OCI-LY7 (cell line): ENCODE measurements at regions not wholly inside any gene's neighbourhood (a gene's known extent, or its start where the extent isn't known, plus 50 kb on each side); places are given as distances from the start of the nearest gene placed in this dataset.

ENCODE experiments used
- BruUV-seq: library from RNA; stranded (reverse); fragments of 400-500 nt; replicated peaks from 2 replicates; lab custom pipeline; 2021; lab: Mats Ljungman, UMichigan
- CTCF ChIA-PET: fragments of 300-600 bp; sonication (Branson Sonifier 250); formaldehyde crosslinking; loops from one replicate; lab custom pipeline; 2022; ENCODE audit warnings: antibody characterized with exemption; ENCODE audit not compliant: unreplicated experiment; lab: Charles Lee
- POLR2A ChIA-PET: fragments of 300-600 bp; sonication (Branson Sonifier 250); formaldehyde crosslinking; loops from one replicate; lab custom pipeline; 2022; ENCODE audit warnings: antibody characterized with exemption; lab: Charles Lee
- DNase-seq: peaks from one replicate; pipeline ENCODE4 v3.0.0-alpha.2; 2015; ENCODE audit warnings: low spot score
- H2AFZ ChIP-seq: fragments of 200-600 bp; sonication (generic), shearing (Covaris generic); 2 replicates; pipeline ENCODE4 v1.6.1; 2014; ENCODE audit warnings: mild to moderate bottlenecking, antibody characterized with exemption, low read length, moderate library complexity
- H3K27ac ChIP-seq: fragments of 200-600 bp; sonication (generic); 2 replicates; pipeline ENCODE4 v1.5.1; 2014; ENCODE audit warnings: mixed run types, low read depth, mild to moderate bottlenecking, moderate library complexity, low read length, inconsistent platforms; ENCODE audit not compliant: poor library complexity, severe bottlenecking
- H3K36me3 ChIP-seq: fragments of 200-600 bp; sonication (generic); 2 replicates; pipeline ENCODE4 v1.6.1; 2014; ENCODE audit warnings: mild to moderate bottlenecking, antibody characterized with exemption, low read length, moderate library complexity, mixed read lengths; ENCODE audit not compliant: insufficient read depth
- H3K4me1 ChIP-seq: fragments of 200-600 bp; sonication (generic); 2 replicates; pipeline ENCODE4 v1.5.1; 2014; ENCODE audit warnings: mild to moderate bottlenecking, low read length; ENCODE audit not compliant: insufficient read depth, poor library complexity, severe bottlenecking
- H3K4me2 ChIP-seq: fragments of 200-600 bp; sonication (generic); 2 replicates; pipeline ENCODE4 v1.6.1; 2014; ENCODE audit warnings: mild to moderate bottlenecking, low read length
- H3K4me3 ChIP-seq: fragments of 200-600 bp; sonication (generic); 2 replicates; pipeline ENCODE4 v1.5.1; 2014; ENCODE audit warnings: mild to moderate bottlenecking, low read depth, low read length; ENCODE audit not compliant: poor library complexity, severe bottlenecking
- H3K79me2 ChIP-seq: fragments of 200-600 bp; sonication (generic); 2 replicates; pipeline ENCODE4 v1.6.1; 2016; ENCODE audit warnings: low read depth, mild to moderate bottlenecking, low read length, moderate library complexity, mixed read lengths; ENCODE audit not compliant: insufficient read depth
- H3K9me2 ChIP-seq: fragments of 200-600 bp; sonication (generic); 2 replicates; pipeline ENCODE4 v1.6.1; 2016; ENCODE audit warnings: mild to moderate bottlenecking, low read length, mixed read lengths; ENCODE audit not compliant: insufficient read depth
- H3K9me3 ChIP-seq: fragments of 200-600 bp; sonication (generic); 2 replicates; pipeline ENCODE4 v1.6.1; 2014; ENCODE audit warnings: mild to moderate bottlenecking, mixed run types, low read length, mixed read lengths
- H4K20me1 ChIP-seq: fragments of 200-600 bp; sonication (generic); 2 replicates; pipeline ENCODE4 v1.6.1; 2014; ENCODE audit warnings: mild to moderate bottlenecking, antibody characterized with exemption, low read length, moderate library complexity, mixed read lengths; ENCODE audit not compliant: insufficient read depth
- CTCF ChIP-seq: fragments of 200-600 bp; sonication (generic); conservative IDR thresholded peaks from 2 replicates; pipeline ENCODE4 v1.5.1; 2014; ENCODE audit warnings: mild to moderate bottlenecking, antibody characterized with exemption, low read length, moderate library complexity, mixed read lengths
- EZH2phosphoT487 ChIP-seq: fragments of 200-600 bp; sonication (generic); IDR thresholded peaks from 2 replicates; pipeline ENCODE4 v1.6.1; 2018; ENCODE audit warnings: low read depth, borderline replicate concordance, mild to moderate bottlenecking, mixed run types, antibody characterized with exemption, low read length, moderate library complexity, mixed read lengths
- intact Hi-C: fragments of 100-400 bp; cut with micrococcal nuclease; formaldehyde crosslinking; loops from one replicate; pipeline ENCODE4 v1.10.0; 2022; ENCODE audit not compliant: unreplicated experiment

- BruUV-seq: no TSS peak
- no peak for TF ChIP-seq CTCF
- TF ChIP-seq EZH2phosphoT487: no peak
- Histone ChIP-seq H4K20me1 (no peaks in the 10 kb centered on the region), H3K9me2 (no peaks in the 10 kb centered on the region), H3K79me2 (no peaks in the 10 kb centered on the region), H3K9me3 (no peaks in the 10 kb centered on the region), H2AFZ (no peak overlapping the region), H3K27ac (no peak overlapping the region), H3K4me1 (no peaks in the 10 kb centered on the region), H3K4me3 (no peak overlapping the region), H3K4me2 (no peak overlapping the region), H3K36me3 (no peaks in the 10 kb centered on the region)
- intact Hi-C loops: no loop called here
- DNase-seq: no peak
- CTCF ChIA-PET: no interaction called here
- POLR2A ChIA-PET: no interaction called here
Measured at GRCh38 chr14:42187846-42188245, 581.2 kb downstream of the LRFN5 start.

- no peak overlapping the region for H2AFZ ChIP-seq
- no peak for DNase-seq
- H3K27ac ChIP-seq: no peak overlapping the region
- intact Hi-C loops: no loop called here
- H4K20me1 ChIP-seq: no peaks in the 10 kb centered on the region
- H3K9me3 ChIP-seq: no peaks in the 10 kb centered on the region
- CTCF ChIA-PET: no interaction called here
- no TSS peak for BruUV-seq
- no peak for TF ChIP-seq CTCF
- TF ChIP-seq EZH2phosphoT487: no peak
- H3K4me3 ChIP-seq: no peak overlapping the region
- POLR2A ChIA-PET: no interaction called here
- H3K9me2 ChIP-seq: no peaks in the 10 kb centered on the region
- no peak overlapping the region for H3K4me2 ChIP-seq
- H3K36me3 ChIP-seq: no peaks in the 10 kb centered on the region
- no peaks in the 10 kb centered on the region for H3K79me2 ChIP-seq
- no peaks in the 10 kb centered on the region for H3K4me1 ChIP-seq
Measured at GRCh38 chr14:42185718-42186117, 579.0 kb downstream of the LRFN5 start.

GRCh38 chr14:42174357-42174756, 567.7 kb downstream of the LRFN5 start:
- H2AFZ ChIP-seq: no peak overlapping the region
- no peak overlapping the region for H3K27ac ChIP-seq
- intact Hi-C loops: no loop called here
- ChIA-PET CTCF (no interaction called here), POLR2A (no interaction called here)
- no TSS peak for BruUV-seq
- no peak for DNase-seq
- H3K4me2 ChIP-seq: no peak overlapping the region
- H3K4me1 ChIP-seq: no peaks in the 10 kb centered on the region
- no peak for TF ChIP-seq EZH2phosphoT487
- TF ChIP-seq CTCF: no peak
- H4K20me1 ChIP-seq: no peaks in the 10 kb centered on the region
- H3K4me3 ChIP-seq: no peak overlapping the region
- no peaks in the 10 kb centered on the region for H3K36me3 ChIP-seq
- H3K9me3 ChIP-seq: no peaks in the 10 kb centered on the region
- H3K79me2 ChIP-seq: no peaks in the 10 kb centered on the region
- H3K9me2 ChIP-seq: no peaks in the 10 kb centered on the region
